HG02840 (cell line): ENCODE measurements at regions not wholly inside any gene's neighbourhood (a gene's known extent, or its start where the extent isn't known, plus 50 kb on each side); places are given as distances from the start of the nearest gene placed in this dataset.
"Not testable (repeated sequence)": the region's sequence is repeated elsewhere in the genome, so short reads cannot be mapped to it uniquely, and the experiment has no call there.

Source experiments
- ATAC-seq: cut with Tn5 transposase; IDR thresholded peaks from one replicate; pipeline ENCODE4 v1.9.1; 2021; ENCODE audit warnings: mild to moderate bottlenecking, moderate library complexity, moderate number of reproducible peaks; ENCODE audit not compliant: unreplicated experiment, low FRiP score

DNA sequence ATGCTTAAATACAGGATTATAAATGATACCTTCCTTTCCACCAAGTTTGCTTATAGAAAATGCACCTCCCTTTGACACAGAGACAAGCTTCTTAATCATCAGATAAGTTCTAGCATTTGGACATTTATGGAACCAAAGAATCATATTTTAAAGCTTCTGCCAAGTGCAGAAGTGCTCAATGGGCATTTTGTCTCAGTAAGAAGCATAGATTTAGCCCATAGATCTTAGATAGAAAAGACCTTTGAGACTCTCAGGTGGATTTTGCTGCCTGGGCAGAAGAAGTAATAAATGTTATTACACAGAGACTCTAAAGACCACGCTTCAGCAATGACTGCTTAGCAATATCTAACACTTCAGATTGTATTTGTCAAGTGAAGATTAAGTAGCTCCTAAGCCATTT is 174.6 kb downstream of the VEGFC start:
- no peak for ATAC-seq

GRCh38 chr4:176619430-176619829 is 173.3 kb downstream of the VEGFC start:
- no peak for ATAC-seq

DNA sequence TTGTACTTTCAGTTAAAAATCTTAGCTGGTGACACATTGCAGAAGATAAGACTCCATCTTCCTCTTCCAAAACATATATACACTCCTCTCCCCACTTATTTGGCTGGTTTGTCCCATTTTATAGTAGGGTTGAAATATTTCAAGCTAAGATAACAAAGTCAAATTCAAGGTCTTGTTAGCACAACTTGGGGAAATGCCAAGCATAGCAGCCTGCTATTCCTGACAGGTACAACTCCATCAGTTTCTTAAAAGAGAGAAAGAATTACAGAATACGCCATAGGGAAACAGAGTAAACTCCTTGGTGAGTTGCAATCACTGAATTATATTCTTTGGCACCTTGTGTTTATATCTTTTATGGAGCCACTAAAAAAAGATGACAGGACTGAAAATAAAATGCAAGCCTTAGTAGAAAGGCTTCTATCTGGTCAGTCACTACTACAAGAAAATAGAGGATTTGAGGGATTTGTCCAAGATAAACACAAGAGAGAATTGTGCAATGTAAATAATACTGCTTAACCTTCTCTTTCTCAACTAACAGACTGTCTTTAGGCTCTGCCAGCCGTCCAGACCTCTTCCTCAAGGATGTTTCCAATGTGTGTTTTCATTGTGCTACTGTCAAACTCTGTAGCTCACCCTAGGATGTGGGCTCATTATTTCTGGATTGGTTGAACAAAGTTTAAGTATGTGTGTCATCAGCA is 170.3 kb downstream of the VEGFC start:
- ATAC-seq, result no peak

GRCh38 chr4:176624983-176625610 is 167.6 kb downstream of the VEGFC start:
- ATAC-seq, result not testable (repeated sequence)

GRCh38 chr4:176627916-176628315 is 164.8 kb downstream of the VEGFC start:
- ATAC-seq, result no peak

GRCh38 chr4:176631611-176632010 is 161.1 kb downstream of the VEGFC start:
- ATAC-seq, result no peak
